GM23338 (cell line): ENCODE measurements at regions not wholly inside any gene's neighbourhood (a gene's known extent, or its start where the extent isn't known, plus 50 kb on each side); places are given as distances from the start of the nearest gene placed in this dataset.
A peak's percentile ranks its signal among the peaks of the same experiment; 100 is the strongest.
"Not testable (repeated sequence)": the region's sequence is repeated elsewhere in the genome, so short reads cannot be mapped to it uniquely, and the experiment has no call there.

Experiments used
- ATAC-seq: fragments of 200-7000 bp; cut with Tn5 transposase; 3 replicates; pipeline ENCODE4 v1.9.1; 2020
- DNase-seq: peaks from one replicate; pipeline ENCODE4 v3.0.0-alpha.2; 2015; ENCODE audit warnings: low spot score
- H2AFZ ChIP-seq: fragments of 200-600 bp; sonication (generic); 2 replicates; pipeline ENCODE4 v1.8.0; 2016; ENCODE audit warnings: antibody characterized with exemption, mild to moderate bottlenecking, moderate library complexity
- H3F3A ChIP-seq: fragments of 200-600 bp; sonication (generic); replicated peaks from 2 replicates; pipeline ENCODE4 v1.8.0; 2017; ENCODE audit warnings: antibody characterized with exemption, mixed run types, low read depth
- H3K27ac ChIP-seq: fragments of 200-600 bp; sonication (generic); 2 replicates; pipeline ENCODE4 v1.6.1; 2016; ENCODE audit warnings: low read depth
- H3K27me3 ChIP-seq: fragments of 200-600 bp; sonication (generic); 2 replicates; pipeline ENCODE4 v1.8.0; 2016; ENCODE audit warnings: mild to moderate bottlenecking, mixed run types, moderate library complexity; ENCODE audit not compliant: insufficient read depth
- H3K36me3 ChIP-seq: fragments of 200-600 bp; sonication (generic); 2 replicates; pipeline ENCODE4 v1.8.0; 2016; ENCODE audit warnings: mild to moderate bottlenecking; ENCODE audit not compliant: insufficient read depth
- H3K4me1 ChIP-seq: fragments of 200-600 bp; sonication (generic); 2 replicates; pipeline ENCODE4 v1.8.0; 2016; ENCODE audit warnings: mild to moderate bottlenecking, moderate library complexity; ENCODE audit not compliant: insufficient read depth
- H3K4me2 ChIP-seq: fragments of 200-600 bp; sonication (generic); 2 replicates; pipeline ENCODE4 v1.7.1; 2017; ENCODE audit warnings: mixed run types
- H3K4me3 ChIP-seq: fragments of 200-600 bp; sonication (generic); 2 replicates; pipeline ENCODE4 v1.6.1; 2016; ENCODE audit warnings: mixed run types
- H3K79me2 ChIP-seq: fragments of 200-600 bp; sonication (generic); replicated peaks from 2 replicates; pipeline ENCODE4 v1.8.0; 2017; ENCODE audit warnings: mild to moderate bottlenecking; ENCODE audit not compliant: insufficient read depth
- H3K9me2 ChIP-seq: fragments of 200-600 bp; sonication (generic); 2 replicates; pipeline ENCODE4 v1.8.0; 2017; ENCODE audit not compliant: insufficient read depth
- H4K20me1 ChIP-seq: fragments of 200-600 bp; sonication (generic); replicated peaks from 2 replicates; pipeline ENCODE4 v1.8.0; 2017; ENCODE audit warnings: mild to moderate bottlenecking; ENCODE audit not compliant: insufficient read depth
- H3K27ac Mint-ChIP-seq: 2 replicates; pipeline ENCODE4 v1.8.0; 2020; ENCODE audit warnings: inconsistent platforms, mild to moderate bottlenecking, moderate library complexity, mixed read lengths
- H3K27me3 Mint-ChIP-seq: 3 replicates; pipeline ENCODE4 v1.8.0; 2022; ENCODE audit warnings: low read depth, mild to moderate bottlenecking, moderate library complexity, mixed read lengths, inconsistent platforms; ENCODE audit not compliant: insufficient read depth, poor library complexity
- H3K36me3 Mint-ChIP-seq: 3 replicates; pipeline ENCODE4 v1.8.0; 2021; ENCODE audit warnings: low read depth, mild to moderate bottlenecking, inconsistent platforms, moderate library complexity, mixed read lengths
- H3K4me1 Mint-ChIP-seq: 3 replicates; pipeline ENCODE4 v1.8.0; 2020; ENCODE audit warnings: mild to moderate bottlenecking, inconsistent platforms, mixed read lengths
- H3K4me3 Mint-ChIP-seq: 3 replicates; pipeline ENCODE4 v1.8.0; 2021; ENCODE audit warnings: moderate library complexity, mild to moderate bottlenecking, inconsistent platforms, mixed read lengths
- H3K9me3 Mint-ChIP-seq: 3 replicates; pipeline ENCODE4 v1.8.0; 2020; ENCODE audit warnings: moderate library complexity, mild to moderate bottlenecking, inconsistent platforms, mixed read lengths
- CREB1 ChIP-seq: fragments of 250-450 bp; sonication (Bioruptor Pico); IDR thresholded peaks from 2 replicates; pipeline ENCODE4 v1.5.0; 2020; ENCODE audit warnings: low read depth, mild to moderate bottlenecking, moderate library complexity
- CTCF ChIP-seq, 2 experiments: fragments of 200-600 bp in 1 of 2; sonication (generic) in 1 of 2; conservative IDR thresholded peaks; 2 replicates each; pipeline versions ENCODE4 v1.5.1 to v1.6.1; 2016 to 2017; ENCODE audit warnings: antibody characterized with exemption in 2 of 2, low read depth in 2 of 2, mild to moderate bottlenecking in 2 of 2, moderate library complexity in 1 of 2
- ETS1 ChIP-seq: IDR thresholded peaks from 2 replicates; pipeline ENCODE4 v1.6.1; 2016; ENCODE audit warnings: antibody characterized with exemption
- EZH2 ChIP-seq: fragments of 200-600 bp; sonication (generic); IDR thresholded peaks from one replicate; pipeline ENCODE4 v1.8.0; 2017; ENCODE audit warnings: antibody characterized with exemption, mild to moderate bottlenecking, low read depth; ENCODE audit not compliant: unreplicated experiment
- JUNB ChIP-seq: IDR thresholded peaks from one replicate; pipeline ENCODE4 v1.6.1; 2016; ENCODE audit warnings: antibody characterized with exemption; ENCODE audit not compliant: unreplicated experiment
- POLR2AphosphoS5 ChIP-seq: IDR thresholded peaks from 2 replicates; pipeline ENCODE4 v1.6.1; 2016; ENCODE audit warnings: antibody characterized with exemption, low read depth
- STAT1 ChIP-seq: IDR thresholded peaks from one replicate; pipeline ENCODE4 v1.6.1; 2016; ENCODE audit warnings: antibody characterized with exemption; ENCODE audit not compliant: unreplicated experiment
- ZNF114 ChIP-seq: fragments of 250-450 bp; sonication (Bioruptor Pico); IDR thresholded peaks from 2 replicates; pipeline ENCODE4 v1.5.0; 2020; ENCODE audit warnings: mild to moderate bottlenecking, moderate library complexity
- ZNF331 ChIP-seq: fragments of 250-450 bp; sonication (Bioruptor Pico); IDR thresholded peaks from 2 replicates; pipeline ENCODE4 v1.5.0; 2020; ENCODE audit warnings: low read depth, mild to moderate bottlenecking, moderate library complexity

GRCh38 chr3:175940243-175940642 is 1081.1 kb downstream of the NAALADL2 start:
- Mint-ChIP-seq H3K4me1 (no peaks in the 10 kb centered on the region), H3K36me3 (peaks cover 37% of the 10 kb centered on the region), H3K9me3 (peaks cover 49% of the 10 kb centered on the region), H3K27ac (no peak overlapping the region), H3K27me3 (peaks cover 2% of the 10 kb centered on the region), H3K4me3 (no peak overlapping the region)
- H3K27ac ChIP-seq: no peak overlapping the region
- peaks cover 5% of the 10 kb centered on the region; the same call in 1 of the 2 replicates for H3K9me2 ChIP-seq
- no peaks in the 10 kb centered on the region for H3K4me1 ChIP-seq
- no peak overlapping the region for H3K4me2 ChIP-seq
- DNase-seq (no peak), ATAC-seq (no peak)
- H3K79me2 ChIP-seq: no peaks in the 10 kb centered on the region
- H3K27me3 ChIP-seq: no peaks in the 10 kb centered on the region
- H3F3A ChIP-seq: no peaks in the 10 kb centered on the region
- H3K4me3 ChIP-seq: no peak overlapping the region
- H3K36me3 ChIP-seq: no peaks in the 10 kb centered on the region
- peak overlapping the region; percentile 24; the same call in 1 of the 2 replicates for H2AFZ ChIP-seq
- no peak for TF ChIP-seq POLR2AphosphoS5
- no peak for TF ChIP-seq ZNF114 (CRISPR knock-in tag)
- no peak for TF ChIP-seq CREB1 (CRISPR knock-in tag)
- no peak for TF ChIP-seq JUNB
- no peak for TF ChIP-seq ETS1
- TF ChIP-seq ZNF331 (CRISPR knock-in tag): no peak
- TF ChIP-seq STAT1: no peak
- no peak for TF ChIP-seq EZH2
- no peaks in the 10 kb centered on the region for H4K20me1 ChIP-seq

- not testable (repeated sequence) for H3K4me3 ChIP-seq, H3K27me3 ChIP-seq, H4K20me1 ChIP-seq, H3K27ac Mint-ChIP-seq, H3K79me2 ChIP-seq, ATAC-seq, H3F3A ChIP-seq, DNase-seq, H3K36me3 ChIP-seq, H3K4me1 ChIP-seq, H3K27ac ChIP-seq, H2AFZ ChIP-seq, H3K4me2 ChIP-seq, H3K4me3 Mint-ChIP-seq, H3K4me1 Mint-ChIP-seq, H3K27me3 Mint-ChIP-seq
- Mint-ChIP-seq H3K36me3 (peaks cover 55% of the 10 kb centered on the region), H3K9me3 (peaks cover 49% of the 10 kb centered on the region)
- peaks cover 11% of the 10 kb centered on the region for H3K9me2 ChIP-seq
Observed at GRCh38 chr3:175937367-175937766, 1078.2 kb downstream of the NAALADL2 start.

- DNase-seq: no peak
- H3K27me3 Mint-ChIP-seq: no peaks in the 10 kb centered on the region
- no peak for TF ChIP-seq CTCF (conservative IDR thresholded peaks at IDR 0.05; ENCODE audit: low read depth in 2 of 2)
- no peak for TF ChIP-seq POLR2AphosphoS5
- no peak for TF ChIP-seq ETS1
Observed at GRCh38 chr3:175932586-175932985, 1073.5 kb downstream of the NAALADL2 start.

More at GRCh38 chr3:175932586-175932985, 1073.5 kb downstream of the NAALADL2 start:
- no peak overlapping the region for H3K4me2 ChIP-seq
- no peak for ATAC-seq
- H3K4me1 ChIP-seq: no peaks in the 10 kb centered on the region
- Mint-ChIP-seq H3K4me1 (peaks cover 5% of the 10 kb centered on the region; the same call in 2 of the 3 replicates), H3K36me3 (peaks cover 37% of the 10 kb centered on the region), H3K27ac (peak overlapping the region; percentile 15; the same call in 1 of the 2 replicates), H3K4me3 (no peak overlapping the region), H3K9me3 (peaks cover 31% of the 10 kb centered on the region)
- H2AFZ ChIP-seq: peak overlapping the region; percentile 12
- H4K20me1 ChIP-seq: no peaks in the 10 kb centered on the region
- H3K27ac ChIP-seq: no peak overlapping the region
- peaks cover 10% of the 10 kb centered on the region for H3K9me2 ChIP-seq
- H3K79me2 ChIP-seq: no peaks in the 10 kb centered on the region
- no peaks in the 10 kb centered on the region for H3F3A ChIP-seq
- no peaks in the 10 kb centered on the region; the same call in 1 of the 2 replicates for H3K36me3 ChIP-seq
- no peaks in the 10 kb centered on the region for H3K27me3 ChIP-seq
- no peak overlapping the region for H3K4me3 ChIP-seq
